ENCODE measurements at regions not wholly inside any gene's neighbourhood (a gene's known extent, or its start where the extent isn't known, plus 50 kb on each side); places are given as distances from the start of the nearest gene placed in this dataset.

GRCh38 chr4:136967069-136967468, 565.2 kb downstream of the PCDH18 start:
- POLR2A ChIA-PET = no interaction called here
- TF ChIP-seq CTCF (IDR thresholded peaks at IDR 0.05; ENCODE audit: insufficient read depth, low read length, missing control alignments) = no peak
- no peak for DNase-seq (ENCODE audit: low read depth, low spot score)
- CTCF ChIA-PET = no interaction called here
- no peak overlapping the region for H3K4me3 ChIP-seq (ENCODE audit: low read depth, low read length)

GRCh38 chr4:136965478-136965877, 566.8 kb downstream of the PCDH18 start:
- ChIA-PET CTCF (no interaction called here), POLR2A (no interaction called here)
- DNase-seq (ENCODE audit: low read depth, low spot score) = no peak
- no peak for TF ChIP-seq CTCF (IDR thresholded peaks at IDR 0.05; ENCODE audit: insufficient read depth, low read length, missing control alignments)
- no peak overlapping the region for H3K4me3 ChIP-seq (ENCODE audit: low read depth, low read length)

- no peak for TF ChIP-seq CTCF (IDR thresholded peaks at IDR 0.05; ENCODE audit: insufficient read depth, low read length, missing control alignments)
- ChIA-PET POLR2A (no interaction called here), CTCF (no interaction called here)
- no peak overlapping the region for H3K4me3 ChIP-seq (ENCODE audit: low read depth, low read length)
- no peak for DNase-seq (ENCODE audit: low read depth, low spot score)
Measured at GRCh38 chr4:136962868-136963267, 569.4 kb downstream of the PCDH18 start.

- ChIA-PET POLR2A (no interaction called here), CTCF (no interaction called here)
- no peak for DNase-seq (ENCODE audit: low read depth, low spot score)
- TF ChIP-seq CTCF (IDR thresholded peaks at IDR 0.05; ENCODE audit: insufficient read depth, low read length, missing control alignments) = no peak
- H3K4me3 ChIP-seq (ENCODE audit: low read depth, low read length) = no peak overlapping the region
Measured at GRCh38 chr4:136946307-136946907, 585.9 kb downstream of the PCDH18 start.

- POLR2A ChIA-PET = no interaction called here
- no peak for DNase-seq (ENCODE audit: low read depth, low spot score)
- no peak overlapping the region for H3K4me3 ChIP-seq (ENCODE audit: low read depth, low read length)
- TF ChIP-seq CTCF (IDR thresholded peaks at IDR 0.05; ENCODE audit: insufficient read depth, low read length, missing control alignments) = no peak
- CTCF ChIA-PET = no interaction called here
Measured at GRCh38 chr4:136939781-136940180, 592.5 kb downstream of the PCDH18 start.

GRCh38 chr4:136935871-136936270, 596.4 kb downstream of the PCDH18 start:
- TF ChIP-seq CTCF (IDR thresholded peaks at IDR 0.05; ENCODE audit: insufficient read depth, low read length, missing control alignments) = no peak
- ChIA-PET POLR2A (no interaction called here), CTCF (no interaction called here)
- H3K4me3 ChIP-seq (ENCODE audit: low read depth, low read length) = no peak overlapping the region
- no peak for DNase-seq (ENCODE audit: low read depth, low spot score)
